Ovary (tissue), 3 donors: ENCODE measurements at regions not wholly inside any gene's neighbourhood (a gene's known extent, or its start where the extent isn't known, plus 50 kb on each side); places are given as distances from the start of the nearest gene placed in this dataset.
"Not testable (repeated sequence)": the region's sequence is repeated elsewhere in the genome, so short reads cannot be mapped to it uniquely, and the experiment has no call there.

Source experiments
- CTCF ChIP-seq, 3 donors: fragments of 450-650 bp in 2 of 3; fragments of 200-600 bp in 1 of 3; IDR thresholded peaks; one replicate each; pipeline versions ENCODE4 v1.5.1 to v1.8.0; 2016 to 2022; ENCODE audit warnings: antibody characterized with exemption in 3 of 3, mild to moderate bottlenecking in 1 of 3
- EP300 ChIP-seq: sonication (generic); formaldehyde crosslinking; IDR thresholded peaks from one replicate; pipeline ENCODE4 v1.6.1; 2017; ENCODE audit warnings: antibody characterized with exemption
- POLR2A ChIP-seq: fragments of 450-650 bp; IDR thresholded peaks from one replicate; pipeline ENCODE4 v1.6.1; 2017; ENCODE audit warnings: antibody characterized with exemption, mild to moderate bottlenecking, moderate library complexity
- donor health status: DM: no; HTN: no; CAD: no.

DNA sequence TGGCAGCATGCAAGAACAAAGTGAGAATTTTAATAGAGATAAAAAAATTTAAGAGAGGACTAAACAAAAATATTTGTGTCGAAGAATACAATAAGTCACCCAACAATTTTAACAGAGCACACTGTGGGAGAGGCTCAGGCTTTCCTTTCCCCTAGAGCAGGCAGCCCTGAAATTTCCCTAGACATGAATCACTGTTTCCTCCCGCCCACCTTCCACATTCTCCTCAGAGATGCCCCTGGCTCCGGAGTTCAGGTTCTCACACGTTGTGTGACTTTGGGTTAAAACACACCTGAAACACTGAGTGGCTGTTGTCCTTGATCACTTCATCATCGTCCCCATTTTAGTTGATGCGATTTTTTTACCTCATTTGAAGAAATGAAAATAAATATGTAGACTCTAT is 1231.1 kb downstream of the TMEM121 start:
- TF ChIP-seq CTCF (IDR thresholded peaks at IDR 0.05); POLR2A; EP300: not testable (repeated sequence)
